Endothelial cell of umbilical vein (primary cell): ENCODE measurements at regions not wholly inside any gene's neighbourhood (a gene's known extent, or its start where the extent isn't known, plus 50 kb on each side); places are given as distances from the start of the nearest gene placed in this dataset.

Experiments used
- BruUV-seq: library from RNA; stranded (reverse); fragments of 400-500 nt; replicated peaks from 2 replicates; lab custom pipeline; 2021; lab: Mats Ljungman, UMichigan
- CTCF ChIA-PET: fragments of 300-600, 350-600 bp; sonication (Branson Sonifier 250); formaldehyde crosslinking; loops from one replicate; lab custom pipeline; 2021; ENCODE audit warnings: antibody characterized with exemption, inconsistent platforms; lab: Charles Lee
- POLR2A ChIA-PET: fragments of 300-600, 350-600 bp; sonication (Branson Sonifier 250); formaldehyde crosslinking; loops from one replicate; lab custom pipeline; 2021; ENCODE audit warnings: antibody characterized with exemption, inconsistent platforms; lab: Charles Lee
- DNase-seq: peaks from one replicate; pipeline ENCODE4 v3.0.0-alpha.2; 2011; ENCODE audit warnings: low read depth, low spot score
- FAIRE-seq: peaks from 2 replicates; lab custom pipeline; 2011; peaks lifted over from hg19 to GRCh38; lab: Jason Lieb, UNC
- H2AFZ ChIP-seq: 2 replicates; pipeline ENCODE4 v1.6.0; 2012; ENCODE audit warnings: low read depth, low read length, control low read depth, inconsistent platforms
- H3K27ac ChIP-seq: 2 replicates; pipeline ENCODE4 v1.5.1; 2011; ENCODE audit warnings: low read depth, mild to moderate bottlenecking, control low read depth, low read length, moderate library complexity; ENCODE audit not compliant: insufficient read depth
- H3K27me3 ChIP-seq, 2 experiments: 2 replicates each; pipeline versions ENCODE4 v1.6.0 to v1.6.1; 2011; ENCODE audit warnings: low read length in 2 of 2, mixed read lengths in 1 of 2; ENCODE audit not compliant: control insufficient read depth in 2 of 2, insufficient read depth in 2 of 2
- H3K36me3 ChIP-seq, 2 experiments: 2 replicates in 1 of 2; 3 replicates in 1 of 2; pipeline ENCODE4 v1.5.1; 2011; ENCODE audit warnings: low read length in 2 of 2, mild to moderate bottlenecking in 1 of 2, moderate library complexity in 1 of 2; ENCODE audit not compliant: control insufficient read depth in 2 of 2, insufficient read depth in 2 of 2; ENCODE audit errors: extremely low read depth in 1 of 2
- H3K4me1 ChIP-seq: 3 replicates; pipeline ENCODE4 v1.5.1; 2011; ENCODE audit warnings: mild to moderate bottlenecking, low read length; ENCODE audit not compliant: control insufficient read depth, insufficient read depth; ENCODE audit errors: extremely low read depth
- H3K4me2 ChIP-seq: 2 replicates; pipeline ENCODE4 v1.6.1; 2011; ENCODE audit warnings: low read length, control low read depth, mixed read lengths; ENCODE audit not compliant: insufficient read depth
- H3K4me3 ChIP-seq, 3 experiments: fragments of 200-600 bp in 1 of 3; sonication (generic), shearing (Covaris generic) in 1 of 3; replicated peaks in 1 of 3; 2 replicates each; pipeline ENCODE4 v1.5.1; 2011 to 2016; ENCODE audit warnings: control low read depth in 3 of 3, low read length in 3 of 3, mild to moderate bottlenecking in 2 of 3, inconsistent platforms in 1 of 3, low read depth in 1 of 3, moderate library complexity in 1 of 3; ENCODE audit not compliant: insufficient read depth in 1 of 3
- H3K79me2 ChIP-seq: 2 replicates; pipeline ENCODE4 v1.6.0; 2012; ENCODE audit warnings: low read length, inconsistent platforms; ENCODE audit not compliant: control insufficient read depth, insufficient read depth
- H3K9ac ChIP-seq: replicated peaks from 2 replicates; pipeline ENCODE3; 2011; ENCODE audit warnings: low read length, control low read depth; ENCODE audit not compliant: insufficient read depth; ENCODE audit errors: extremely low read depth
- H3K9me1 ChIP-seq: replicated peaks from 3 replicates; pipeline ENCODE4 v1.6.0; 2011; ENCODE audit warnings: mild to moderate bottlenecking, low read length; ENCODE audit not compliant: control insufficient read depth, insufficient read depth; ENCODE audit errors: extremely low read depth
- H3K9me3 ChIP-seq: replicated peaks from 2 replicates; pipeline ENCODE4 v1.5.1; 2012; ENCODE audit warnings: low read length, inconsistent platforms; ENCODE audit not compliant: control insufficient read depth, insufficient read depth
- H4K20me1 ChIP-seq: replicated peaks from 2 replicates; pipeline ENCODE3; 2011; ENCODE audit warnings: mild to moderate bottlenecking, low read length; ENCODE audit not compliant: control insufficient read depth, insufficient read depth; ENCODE audit errors: extremely low read depth
- CTCF ChIP-seq, 2 donors: IDR thresholded peaks; 1 replicate in 1 of 2; 2 replicates in 1 of 2; pipeline ENCODE4 v1.5.1; 2011; ENCODE audit warnings: low read length in 2 of 2, mild to moderate bottlenecking in 2 of 2, moderate library complexity in 2 of 2, control low read depth in 1 of 2, inconsistent platforms in 1 of 2, low read depth in 1 of 2; ENCODE audit not compliant: insufficient read depth in 1 of 2; ENCODE audit errors: extremely low read depth in 1 of 2
- EZH2 ChIP-seq: IDR thresholded peaks from 2 replicates; pipeline ENCODE4 v1.6.1; 2012; ENCODE audit warnings: borderline replicate concordance, low read depth, mild to moderate bottlenecking, moderate library complexity, low read length, inconsistent platforms; ENCODE audit not compliant: severe bottlenecking
- FOS ChIP-seq: IDR thresholded peaks from 2 replicates; pipeline ENCODE4 v1.6.1; 2011; ENCODE audit warnings: mild to moderate bottlenecking, low read length, moderate library complexity, borderline replicate concordance; ENCODE audit not compliant: insufficient read depth
- JUN ChIP-seq: IDR thresholded peaks from 2 replicates; pipeline ENCODE4 v1.6.1; 2011; ENCODE audit warnings: borderline replicate concordance, low read depth; ENCODE audit not compliant: insufficient read length, insufficient read depth
- MAX ChIP-seq: IDR thresholded peaks from 2 replicates; pipeline ENCODE4 v1.6.1; 2011; ENCODE audit not compliant: insufficient read depth, insufficient read length
- POLR2AphosphoS5 ChIP-seq: IDR thresholded peaks from 2 replicates; pipeline ENCODE4 v1.6.1; 2012; ENCODE audit warnings: low read depth, mild to moderate bottlenecking, control low read depth, low read length, moderate library complexity; ENCODE audit not compliant: insufficient read depth
- dilution Hi-C: fragments of 300-500 bp; cut with MboI; formaldehyde crosslinking; loops from one replicate; pipeline ENCODE4 v1.15.0; 2019; ENCODE audit warnings: low sequenced_read_pairs; ENCODE audit not compliant: extremely low pct_ligation_motif_present
- intact Hi-C: fragments of 100-400 bp; cut with micrococcal nuclease; formaldehyde crosslinking; loops from one replicate; pipeline ENCODE4 v1.10.0; 2022

- H3K36me3 ChIP-seq: no peaks in the 10 kb centered on the region
- CTCF ChIA-PET: interaction anchor here (0.6 to 1.8 kb wide), 4 partner anchors 11 to 208 kb away, joined by 3 to 5 read pairs (median 3); no protein-coding TSS in a partner anchor
- POLR2A ChIA-PET: no interaction called here
- H3K27ac ChIP-seq: no peak overlapping the region
- H3K79me2 ChIP-seq: no peaks in the 10 kb centered on the region
- no peaks in the 10 kb centered on the region for H3K27me3 ChIP-seq
- H3K9me1 ChIP-seq: no peaks in the 10 kb centered on the region
- DNase-seq (no peak), FAIRE-seq (no peak)
- H3K9ac ChIP-seq: no peak overlapping the region
- dilution Hi-C loops (no loop called here), intact Hi-C loops (no loop called here)
- TF ChIP-seq POLR2AphosphoS5 (no peak), MAX (no peak), CTCF (IDR thresholded peaks at IDR 0.05; ENCODE audit: extremely low read depth in 1 of 2, insufficient read depth in 1 of 2, low read depth in 1 of 2, low read length in 2 of 2) (no peak), EZH2 (no peak), JUN (no peak), FOS (no peak)
- no peak overlapping the region for H3K4me2 ChIP-seq
- H3K4me1 ChIP-seq: peaks cover 10% of the 10 kb centered on the region
- H3K4me3 ChIP-seq: no peak overlapping the region
- H3K9me3 ChIP-seq: no peaks in the 10 kb centered on the region
- BruUV-seq: no TSS peak
- no peak overlapping the region for H2AFZ ChIP-seq
- H4K20me1 ChIP-seq: no peaks in the 10 kb centered on the region
These were observed 66.6 kb upstream of the LAPTM4A start for GRCh38 chr2:20118051-20118450.

GRCh38 chr2:20115902-20116301, 64.5 kb upstream of the LAPTM4A start:
- Histone ChIP-seq H3K27me3 (no peaks in the 10 kb centered on the region), H3K4me2 (no peak overlapping the region), H3K4me1 (peaks cover 10% of the 10 kb centered on the region), H3K79me2 (no peaks in the 10 kb centered on the region), H3K4me3 (no peak overlapping the region), H3K27ac (no peak overlapping the region), H3K9me1 (no peaks in the 10 kb centered on the region), H3K36me3 (no peaks in the 10 kb centered on the region), H3K9ac (no peak overlapping the region), H2AFZ (no peak overlapping the region), H4K20me1 (no peaks in the 10 kb centered on the region), H3K9me3 (no peaks in the 10 kb centered on the region)
- POLR2A ChIA-PET: no interaction called here
- intact Hi-C loops: no loop called here
- dilution Hi-C loops: no loop called here
- DNase-seq: no peak
- no peak for TF ChIP-seq CTCF (IDR thresholded peaks at IDR 0.05; ENCODE audit: extremely low read depth in 1 of 2, insufficient read depth in 1 of 2, low read depth in 1 of 2, low read length in 2 of 2)
- TF ChIP-seq JUN: no peak
- CTCF ChIA-PET: interaction anchor here (1.2 kb wide), 1 partner anchor 20 kb away, joined by 4 read pairs; no protein-coding TSS in a partner anchor
- BruUV-seq: no TSS peak
- no peak for FAIRE-seq
